Smooth muscle cell (in vitro differentiated cells): ENCODE measurements at regions not wholly inside any gene's neighbourhood (a gene's known extent, or its start where the extent isn't known, plus 50 kb on each side); places are given as distances from the start of the nearest gene placed in this dataset.
"Not testable (repeated sequence)": the region's sequence is repeated elsewhere in the genome, so short reads cannot be mapped to it uniquely, and the experiment has no call there.

ENCODE experiments used
- DNase-seq: peaks from one replicate; lab custom pipeline; 2025; ENCODE audit not compliant: unreplicated experiment; lab: John Stamatoyannopoulos, UW
- H2AFZ ChIP-seq: fragments of 200-600 bp; sonication (generic); 2 replicates; pipeline ENCODE4 v1.6.0; 2016; ENCODE audit warnings: antibody characterized with exemption, low read depth, mild to moderate bottlenecking
- H3F3A ChIP-seq: fragments of 200-600 bp; sonication (generic); 2 replicates; pipeline ENCODE4 v1.6.0; 2017; ENCODE audit warnings: antibody characterized with exemption, low read depth
- H3K27ac ChIP-seq: fragments of 200-600 bp; sonication (generic); 2 replicates; pipeline ENCODE4 v1.5.1; 2016; ENCODE audit warnings: low read depth, mild to moderate bottlenecking
- H3K27me3 ChIP-seq: fragments of 200-600 bp; sonication (generic); 2 replicates; pipeline ENCODE4 v1.6.1; 2016; ENCODE audit warnings: low read depth, mild to moderate bottlenecking
- H3K36me3 ChIP-seq: fragments of 200-600 bp; sonication (generic); 2 replicates; pipeline ENCODE4 v1.5.1; 2016; ENCODE audit warnings: low read depth
- H3K4me1 ChIP-seq: fragments of 200-600 bp; sonication (generic); 2 replicates; pipeline ENCODE4 v1.5.1; 2016; ENCODE audit warnings: low read depth
- H3K4me2 ChIP-seq: fragments of 200-600 bp; sonication (generic); 2 replicates; pipeline ENCODE4 v1.6.0; 2016; ENCODE audit warnings: mild to moderate bottlenecking
- H3K4me3 ChIP-seq: fragments of 200-600 bp; sonication (generic); 2 replicates; pipeline ENCODE4 v1.5.1; 2016; ENCODE audit warnings: mild to moderate bottlenecking
- H3K79me2 ChIP-seq: fragments of 200-600 bp; sonication (generic); 2 replicates; pipeline ENCODE4 v1.6.0; 2016; ENCODE audit warnings: low read depth, mild to moderate bottlenecking
- H3K9ac ChIP-seq: fragments of 200-600 bp; sonication (generic); 2 replicates; pipeline ENCODE4 v1.6.0; 2016; ENCODE audit warnings: low read depth
- H3K9me3 ChIP-seq: fragments of 200-600 bp; sonication (generic); replicated peaks from 2 replicates; pipeline ENCODE4 v1.5.1; 2016; ENCODE audit warnings: low read depth
- H4K20me1 ChIP-seq: fragments of 200-600 bp; sonication (generic); 2 replicates; pipeline ENCODE4 v1.6.0; 2016; ENCODE audit warnings: low read depth
- WGBS: methylation state at CpG from one replicate; pipeline ENCODE4 v1.1.7; 2016; ENCODE audit warnings: low lambda C conversion rate; 5-methylcytosine and 5-hydroxymethylcytosine counted together
- TF ChIP-seq, protein P1 (sequence below): fragments of 200-600 bp; sonication (generic); IDR thresholded peaks from 2 replicates; pipeline ENCODE4 v1.5.1; 2017; ENCODE audit warnings: borderline replicate concordance, mild to moderate bottlenecking, antibody characterized with exemption; ENCODE audit not compliant: insufficient read depth, poor library complexity, severe bottlenecking

DNA sequence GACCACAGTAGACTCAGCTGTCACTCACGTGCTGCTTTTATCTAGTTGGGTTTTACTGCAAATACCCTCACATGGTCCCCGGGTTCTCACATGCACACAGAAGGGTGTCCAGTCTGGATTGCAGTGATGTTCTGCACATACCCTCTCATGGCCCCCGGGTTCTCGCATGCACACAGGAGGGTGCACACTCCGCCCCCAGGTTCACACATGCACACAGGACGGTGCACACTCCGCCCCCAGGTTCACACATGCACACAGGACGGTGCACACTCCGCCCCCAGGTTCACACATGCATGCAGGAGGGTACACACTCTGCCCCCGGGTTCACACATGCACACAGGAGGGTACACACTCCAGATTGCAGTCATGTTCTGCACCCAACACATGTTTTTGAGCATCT, 224.3 kb downstream of the ERMARD start:
- Histone ChIP-seq H2AFZ (no peak overlapping the region), H4K20me1 (no peaks in the 10 kb centered on the region), H3K9me3 (no peaks in the 10 kb centered on the region), H3K79me2 (no peaks in the 10 kb centered on the region), H3K36me3 (no peaks in the 10 kb centered on the region), H3K27me3 (peaks cover 4% of the 10 kb centered on the region), H3K4me3 (no peak overlapping the region), H3K27ac (no peak overlapping the region), H3K4me1 (no peaks in the 10 kb centered on the region), H3K9ac (no peak overlapping the region), H3K4me2 (no peak overlapping the region), H3F3A (no peaks in the 10 kb centered on the region)
- no peak for DNase-seq
- TF ChIP-seq, protein P1, sequence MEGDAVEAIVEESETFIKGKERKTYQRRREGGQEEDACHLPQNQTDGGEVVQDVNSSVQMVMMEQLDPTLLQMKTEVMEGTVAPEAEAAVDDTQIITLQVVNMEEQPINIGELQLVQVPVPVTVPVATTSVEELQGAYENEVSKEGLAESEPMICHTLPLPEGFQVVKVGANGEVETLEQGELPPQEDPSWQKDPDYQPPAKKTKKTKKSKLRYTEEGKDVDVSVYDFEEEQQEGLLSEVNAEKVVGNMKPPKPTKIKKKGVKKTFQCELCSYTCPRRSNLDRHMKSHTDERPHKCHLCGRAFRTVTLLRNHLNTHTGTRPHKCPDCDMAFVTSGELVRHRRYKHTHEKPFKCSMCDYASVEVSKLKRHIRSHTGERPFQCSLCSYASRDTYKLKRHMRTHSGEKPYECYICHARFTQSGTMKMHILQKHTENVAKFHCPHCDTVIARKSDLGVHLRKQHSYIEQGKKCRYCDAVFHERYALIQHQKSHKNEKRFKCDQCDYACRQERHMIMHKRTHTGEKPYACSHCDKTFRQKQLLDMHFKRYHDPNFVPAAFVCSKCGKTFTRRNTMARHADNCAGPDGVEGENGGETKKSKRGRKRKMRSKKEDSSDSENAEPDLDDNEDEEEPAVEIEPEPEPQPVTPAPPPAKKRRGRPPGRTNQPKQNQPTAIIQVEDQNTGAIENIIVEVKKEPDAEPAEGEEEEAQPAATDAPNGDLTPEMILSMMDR = no peak
- 94% methylated on average over 10 of the region's 10 CpGs for WGBS

DNA sequence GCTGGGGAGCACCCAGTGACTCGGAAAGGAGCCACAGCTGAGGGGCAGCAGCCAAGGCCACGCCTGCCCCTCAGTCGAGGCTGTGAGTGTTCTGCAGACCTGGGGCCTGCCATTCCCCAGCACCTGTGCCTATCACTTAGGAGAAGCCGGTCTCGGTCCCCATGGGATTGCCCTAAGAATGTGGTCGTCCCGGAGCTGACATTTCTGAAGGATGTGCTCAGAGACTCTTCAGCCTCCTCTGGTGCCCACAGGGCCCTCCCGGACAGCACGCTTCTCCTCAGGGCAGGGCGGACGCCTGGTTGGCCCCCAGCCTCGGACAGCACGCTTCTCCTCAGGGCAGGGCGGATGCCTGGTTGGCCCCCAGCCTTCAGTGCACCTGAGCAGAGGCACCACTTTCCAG, 223.9 kb downstream of the ERMARD start:
- peaks cover under 1% of the 10 kb centered on the region for H3K27me3 ChIP-seq
- no peaks in the 10 kb centered on the region for H3K9me3 ChIP-seq
- no peak overlapping the region for H2AFZ ChIP-seq
- H3K36me3 ChIP-seq = no peaks in the 10 kb centered on the region
- H3K9ac ChIP-seq = no peak overlapping the region
- TF ChIP-seq, protein P1 = no peak
- no peaks in the 10 kb centered on the region for H3K79me2 ChIP-seq
- H4K20me1 ChIP-seq = no peaks in the 10 kb centered on the region
- H3K4me2 ChIP-seq = no peak overlapping the region
- no peaks in the 10 kb centered on the region for H3F3A ChIP-seq
- 91% methylated on average over 12 of the region's 14 CpGs for WGBS
- no peak overlapping the region for H3K4me3 ChIP-seq
- no peak overlapping the region for H3K27ac ChIP-seq
- no peak for DNase-seq
- H3K4me1 ChIP-seq = no peaks in the 10 kb centered on the region

DNA sequence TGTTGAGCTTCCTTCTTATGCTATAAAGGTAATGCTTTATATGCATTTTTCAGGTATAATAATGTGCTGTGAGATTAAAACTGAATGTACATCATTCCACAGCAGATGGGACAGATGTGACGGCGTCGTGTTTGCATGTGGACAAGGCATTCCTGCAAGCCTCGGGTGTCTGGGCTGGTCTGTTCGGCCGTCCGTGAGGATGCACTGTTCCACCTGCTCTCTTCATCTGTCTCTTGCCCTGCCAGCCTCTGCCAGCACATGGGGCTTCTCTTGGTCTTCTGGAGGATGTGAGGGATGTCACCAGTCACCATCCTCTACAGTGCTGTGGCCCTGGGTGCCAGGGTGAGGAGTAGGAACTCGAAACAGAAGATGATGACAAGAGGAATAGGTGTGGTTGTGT, 223.2 kb downstream of the ERMARD start:
- Histone ChIP-seq H3K27me3 (no peaks in the 10 kb centered on the region), H3K27ac (no peak overlapping the region), H3K4me3 (no peak overlapping the region), H4K20me1 (no peaks in the 10 kb centered on the region), H2AFZ (no peak overlapping the region), H3K4me1 (no peaks in the 10 kb centered on the region), H3K36me3 (no peaks in the 10 kb centered on the region), H3K9me3 (no peaks in the 10 kb centered on the region), H3K9ac (no peak overlapping the region), H3F3A (no peaks in the 10 kb centered on the region), H3K4me2 (no peak overlapping the region), H3K79me2 (no peaks in the 10 kb centered on the region)
- DNase-seq = no peak
- 91% methylated on average over 8 of the region's 8 CpGs for WGBS
- TF ChIP-seq, protein P1 = no peak

DNA sequence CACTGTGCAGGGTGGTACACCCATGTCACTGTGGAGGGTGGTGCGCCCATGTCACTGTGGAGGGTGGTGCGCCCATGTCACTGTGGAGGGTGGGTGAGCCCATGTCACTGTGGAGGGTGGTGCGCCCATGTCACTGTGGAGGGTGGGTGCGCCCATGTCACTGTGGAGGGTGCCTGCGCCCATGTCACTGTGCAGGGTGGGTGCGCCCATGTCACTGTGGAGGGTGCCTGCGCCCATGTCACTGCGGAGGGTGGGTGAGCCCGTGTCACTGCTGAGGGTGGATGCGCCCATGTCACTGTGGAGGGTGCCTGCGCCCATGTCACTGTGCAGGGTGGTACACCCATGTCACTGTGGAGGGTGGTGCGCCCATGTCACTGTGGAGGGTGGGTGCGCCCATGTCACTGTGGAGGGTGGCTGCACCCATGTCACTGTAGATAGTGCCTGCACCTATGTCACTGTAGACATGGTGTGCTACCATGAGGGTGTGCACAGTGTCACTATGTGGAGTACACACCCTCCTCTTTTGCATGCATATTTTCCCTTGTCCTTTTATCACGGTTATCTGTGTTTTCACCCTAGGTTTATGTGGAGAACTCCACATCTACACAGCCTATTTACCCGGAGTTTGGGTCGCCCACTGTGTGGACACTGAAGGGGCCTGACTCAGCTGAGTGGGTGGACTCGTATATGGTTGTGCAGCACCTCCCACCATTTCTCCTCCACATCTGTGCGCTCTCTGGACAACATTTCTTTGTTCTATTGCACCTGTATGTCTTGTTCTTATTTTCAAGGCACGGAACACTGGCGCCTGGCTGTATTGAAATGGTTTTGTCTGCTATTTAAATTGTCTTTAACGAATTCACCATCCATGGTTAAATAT, 222.4 kb downstream of the ERMARD start:
- not testable (repeated sequence) for DNase-seq, H4K20me1 ChIP-seq, H3K9me3 ChIP-seq, H3F3A ChIP-seq, H2AFZ ChIP-seq, H3K4me1 ChIP-seq, H3K4me3 ChIP-seq, H3K27ac ChIP-seq, H3K4me2 ChIP-seq, H3K36me3 ChIP-seq, H3K79me2 ChIP-seq, H3K9ac ChIP-seq, H3K27me3 ChIP-seq
- WGBS = 87% methylated on average over 21 of the region's 21 CpGs
